HFF-Myc (cell line): ENCODE measurements at regions not wholly inside any gene's neighbourhood (a gene's known extent, or its start where the extent isn't known, plus 50 kb on each side); places are given as distances from the start of the nearest gene placed in this dataset.
"Not testable (repeated sequence)": the region's sequence is repeated elsewhere in the genome, so short reads cannot be mapped to it uniquely, and the experiment has no call there.

Experiments
- DNase-seq: peaks from one replicate; pipeline ENCODE4 v3.0.0-alpha.2; 2011; ENCODE audit warnings: low read depth; ENCODE audit errors: extremely low read depth
- H3K4me3 ChIP-seq: replicated peaks from 2 replicates; pipeline ENCODE4 v1.5.1; 2011; ENCODE audit warnings: low read depth, mild to moderate bottlenecking, control low read depth, low read length
- TF ChIP-seq, protein P1 (sequence below): IDR thresholded peaks from 2 replicates; pipeline ENCODE4 v1.5.1; 2012; ENCODE audit warnings: mild to moderate bottlenecking, low read depth, low read length, control low read depth; ENCODE audit errors: missing control alignments

DNA sequence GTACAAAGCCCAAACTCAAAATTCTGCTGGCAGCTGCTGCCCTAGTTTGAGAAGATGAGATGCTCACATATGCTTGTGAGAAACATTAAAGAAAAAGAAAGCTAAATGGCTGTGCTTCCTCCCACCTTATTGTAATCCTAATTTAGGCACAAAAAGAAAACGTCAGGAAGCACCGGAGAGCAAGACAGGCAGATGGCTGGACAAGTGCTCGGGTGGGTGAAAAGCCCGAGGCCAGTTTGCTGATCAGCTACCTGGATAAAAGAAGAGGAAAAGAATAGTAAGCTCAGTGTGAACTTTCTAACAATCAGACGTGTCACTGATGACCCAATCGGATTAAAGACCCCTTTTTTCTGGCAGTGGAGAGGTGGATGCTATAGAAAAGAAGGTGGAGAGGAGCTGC, 368.0 kb upstream of the ATP10A start:
- H3K4me3 ChIP-seq, result no peak overlapping the region
- no peak for DNase-seq
- TF ChIP-seq, protein P1, sequence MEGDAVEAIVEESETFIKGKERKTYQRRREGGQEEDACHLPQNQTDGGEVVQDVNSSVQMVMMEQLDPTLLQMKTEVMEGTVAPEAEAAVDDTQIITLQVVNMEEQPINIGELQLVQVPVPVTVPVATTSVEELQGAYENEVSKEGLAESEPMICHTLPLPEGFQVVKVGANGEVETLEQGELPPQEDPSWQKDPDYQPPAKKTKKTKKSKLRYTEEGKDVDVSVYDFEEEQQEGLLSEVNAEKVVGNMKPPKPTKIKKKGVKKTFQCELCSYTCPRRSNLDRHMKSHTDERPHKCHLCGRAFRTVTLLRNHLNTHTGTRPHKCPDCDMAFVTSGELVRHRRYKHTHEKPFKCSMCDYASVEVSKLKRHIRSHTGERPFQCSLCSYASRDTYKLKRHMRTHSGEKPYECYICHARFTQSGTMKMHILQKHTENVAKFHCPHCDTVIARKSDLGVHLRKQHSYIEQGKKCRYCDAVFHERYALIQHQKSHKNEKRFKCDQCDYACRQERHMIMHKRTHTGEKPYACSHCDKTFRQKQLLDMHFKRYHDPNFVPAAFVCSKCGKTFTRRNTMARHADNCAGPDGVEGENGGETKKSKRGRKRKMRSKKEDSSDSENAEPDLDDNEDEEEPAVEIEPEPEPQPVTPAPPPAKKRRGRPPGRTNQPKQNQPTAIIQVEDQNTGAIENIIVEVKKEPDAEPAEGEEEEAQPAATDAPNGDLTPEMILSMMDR, result no peak

DNA sequence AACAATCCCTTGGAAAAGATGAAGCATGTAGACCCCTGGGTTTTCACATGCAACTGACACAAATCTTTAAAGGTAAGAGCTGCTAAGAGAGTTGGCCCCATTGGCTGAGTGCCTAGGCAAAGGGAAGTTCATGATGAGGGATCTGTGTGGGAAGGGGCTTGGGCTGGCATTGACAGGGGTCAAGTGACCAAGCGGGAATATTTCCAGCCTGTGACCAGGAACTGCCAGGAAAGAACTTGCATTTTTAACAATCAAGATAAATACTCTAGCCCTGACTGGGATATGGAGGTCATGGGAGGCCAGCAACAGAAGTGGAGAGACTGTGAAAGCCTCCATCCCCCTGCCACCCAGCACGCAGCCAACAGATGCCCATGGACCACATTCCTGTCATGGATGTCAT, 361.1 kb upstream of the ATP10A start:
- no peak for DNase-seq
- TF ChIP-seq, protein P1, result no peak
- H3K4me3 ChIP-seq, result no peak overlapping the region

DNA sequence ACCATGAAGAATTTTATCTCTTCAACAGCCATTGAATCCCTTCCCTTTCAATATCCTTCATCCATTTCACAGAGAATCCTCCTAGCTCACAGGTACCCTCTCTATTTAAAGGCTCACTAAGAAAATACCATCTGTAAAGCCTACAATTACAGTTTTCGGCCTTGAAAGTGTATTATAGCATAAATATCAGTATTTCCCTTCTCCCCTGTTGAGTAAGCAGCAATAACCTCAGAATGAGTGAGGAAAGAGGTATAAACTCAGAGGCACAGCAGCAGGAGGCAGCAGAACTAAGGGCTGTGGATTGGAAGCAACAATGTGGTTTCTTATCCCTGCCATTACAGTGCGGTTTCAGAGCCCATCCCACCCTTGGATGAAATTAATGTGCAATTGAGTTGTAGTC, 360.6 kb upstream of the ATP10A start:
- TF ChIP-seq, protein P1, result no peak

DNA sequence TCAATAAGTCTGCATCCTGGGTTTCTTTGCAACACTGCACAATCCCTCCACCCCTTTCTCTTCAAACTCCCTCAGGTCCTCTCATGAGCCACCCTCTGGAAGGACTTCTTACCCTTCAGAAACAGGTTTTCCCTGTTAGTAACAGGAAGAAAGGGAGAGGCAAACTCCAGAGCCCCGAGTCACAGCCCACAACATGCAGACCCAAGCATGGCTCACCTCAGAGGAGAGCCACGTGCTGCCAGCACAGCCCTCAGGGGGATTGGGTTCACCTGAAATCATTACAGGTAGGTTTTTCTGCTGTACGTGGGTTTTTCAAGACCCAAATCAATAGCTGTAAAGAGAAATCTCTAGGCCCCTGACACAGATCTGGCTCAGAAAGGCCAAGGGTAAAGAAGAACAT, 359.7 kb upstream of the ATP10A start:
- H3K4me3 ChIP-seq, result no peak overlapping the region
- TF ChIP-seq, protein P1, result no peak
- DNase-seq, result no peak

More for the DNA sequence above, 360.6 kb upstream of the ATP10A start:
- no peak overlapping the region for H3K4me3 ChIP-seq
- no peak for DNase-seq

GRCh38 chr15:26217043-26217442, 353.9 kb upstream of the ATP10A start:
- not testable (repeated sequence) for H3K4me3 ChIP-seq, DNase-seq

DNA sequence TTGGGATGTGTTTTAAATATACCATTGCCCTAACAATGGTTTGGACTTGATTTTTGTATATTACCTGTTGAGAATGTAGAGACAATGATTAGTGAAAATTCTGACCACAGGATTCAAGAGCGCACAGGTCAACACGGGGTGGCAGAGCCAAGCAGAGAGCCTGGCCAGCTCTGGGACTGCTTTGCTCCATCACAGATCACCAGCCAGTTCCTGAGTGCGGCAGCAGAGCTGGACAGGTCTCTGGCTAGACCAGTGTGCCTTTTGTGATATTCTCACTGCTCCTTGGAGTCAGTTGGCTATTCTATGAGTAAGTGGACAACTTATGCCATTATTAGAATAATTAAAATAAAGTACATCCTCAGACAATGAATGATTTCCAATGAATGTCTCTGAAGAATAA, 351.2 kb upstream of the ATP10A start:
- TF ChIP-seq, protein P1, result no peak
- no peak for DNase-seq
- H3K4me3 ChIP-seq, result no peak overlapping the region

DNA sequence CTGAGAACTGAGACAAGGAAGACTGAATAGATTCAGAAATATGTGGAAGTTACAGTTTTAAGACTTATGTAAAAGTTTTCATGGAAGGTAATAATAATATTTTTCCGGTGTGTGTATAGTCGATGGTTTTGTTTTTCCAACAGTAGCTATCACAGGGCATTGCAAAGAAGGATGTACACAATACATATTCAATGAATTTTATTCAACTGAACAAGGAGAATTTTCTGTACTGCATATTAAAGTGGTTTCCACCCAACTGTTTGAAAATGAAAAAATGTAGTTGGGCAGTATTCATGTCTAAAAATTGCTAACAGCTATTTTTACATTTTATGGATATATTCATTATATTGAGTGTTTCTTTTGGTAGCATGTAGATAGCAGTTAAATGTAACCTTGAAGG, 350.3 kb upstream of the ATP10A start:
- H3K4me3 ChIP-seq, result no peak overlapping the region
- DNase-seq, result no peak
- TF ChIP-seq, protein P1, result no peak

GRCh38 chr15:26212109-26212508, 349.0 kb upstream of the ATP10A start:
- TF ChIP-seq, protein P1, result no peak
- no peak for DNase-seq
- no peak overlapping the region for H3K4me3 ChIP-seq
